Activated naive CD8-positive, alpha-beta T cell treated with anti-CD3 and anti-CD28 coated beads for 36 hours (primary cell): ENCODE measurements at regions not wholly inside any gene's neighbourhood (a gene's known extent, or its start where the extent isn't known, plus 50 kb on each side); places are given as distances from the start of the nearest gene placed in this dataset.
"Not testable (repeated sequence)": the region's sequence is repeated elsewhere in the genome, so short reads cannot be mapped to it uniquely, and the experiment has no call there.

Source experiments
- DNase-seq: peaks from one replicate; pipeline ENCODE4 v3.0.0; 2021
- H3K27ac Mint-ChIP-seq: one replicate; pipeline ENCODE4 v1.8.0; 2022; ENCODE audit warnings: mild to moderate bottlenecking, moderate library complexity, mixed read lengths
- H3K27me3 Mint-ChIP-seq: one replicate; pipeline ENCODE4 v1.8.0; 2022; ENCODE audit warnings: mild to moderate bottlenecking, mixed read lengths
- H3K36me3 Mint-ChIP-seq: one replicate; pipeline ENCODE4 v1.8.0; 2021; ENCODE audit warnings: mild to moderate bottlenecking, mixed read lengths
- H3K4me1 Mint-ChIP-seq: one replicate; pipeline ENCODE4 v1.8.0; 2021; ENCODE audit warnings: mixed read lengths
- H3K4me3 Mint-ChIP-seq: one replicate; pipeline ENCODE4 v1.8.0; 2022; ENCODE audit warnings: mild to moderate bottlenecking, moderate library complexity, mixed read lengths
- H3K9me3 Mint-ChIP-seq: one replicate; pipeline ENCODE4 v1.8.0; 2022; ENCODE audit warnings: mixed read lengths

DNA sequence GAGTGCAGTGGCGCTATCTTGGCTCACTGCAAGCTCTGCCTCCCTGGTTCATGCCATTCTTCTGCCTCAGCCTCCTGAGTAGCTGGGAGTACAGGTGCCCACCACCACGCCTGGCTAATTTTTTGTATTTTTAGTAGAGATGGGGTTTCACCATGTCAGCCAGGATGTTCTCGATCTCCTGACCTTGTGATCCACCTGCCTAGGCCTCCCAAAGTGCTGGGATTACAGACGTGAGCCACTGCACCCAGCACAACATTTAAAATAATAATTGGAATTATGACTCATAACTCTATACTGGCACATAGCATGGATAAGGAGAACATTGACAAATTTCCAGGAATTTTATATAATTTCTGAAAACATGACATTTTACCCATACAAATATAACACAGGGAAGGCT lies 54.2 kb downstream of the DBET start:
- not testable (repeated sequence) for DNase-seq, H3K36me3 Mint-ChIP-seq, H3K4me3 Mint-ChIP-seq, H3K27me3 Mint-ChIP-seq, H3K9me3 Mint-ChIP-seq, H3K27ac Mint-ChIP-seq, H3K4me1 Mint-ChIP-seq

- H3K27me3 Mint-ChIP-seq, H3K4me3 Mint-ChIP-seq, H3K36me3 Mint-ChIP-seq, H3K9me3 Mint-ChIP-seq, H3K4me1 Mint-ChIP-seq, DNase-seq, H3K27ac Mint-ChIP-seq: not testable (repeated sequence)
Measured at GRCh38 chr4:190119474-190119873, 54.1 kb upstream of the DUX4 start.

- not testable (repeated sequence) for H3K27ac Mint-ChIP-seq, H3K9me3 Mint-ChIP-seq, H3K36me3 Mint-ChIP-seq, DNase-seq, H3K4me1 Mint-ChIP-seq, H3K27me3 Mint-ChIP-seq, H3K4me3 Mint-ChIP-seq
Measured at GRCh38 chr4:190120111-190120514, 53.5 kb upstream of the DUX4 start.

DNA sequence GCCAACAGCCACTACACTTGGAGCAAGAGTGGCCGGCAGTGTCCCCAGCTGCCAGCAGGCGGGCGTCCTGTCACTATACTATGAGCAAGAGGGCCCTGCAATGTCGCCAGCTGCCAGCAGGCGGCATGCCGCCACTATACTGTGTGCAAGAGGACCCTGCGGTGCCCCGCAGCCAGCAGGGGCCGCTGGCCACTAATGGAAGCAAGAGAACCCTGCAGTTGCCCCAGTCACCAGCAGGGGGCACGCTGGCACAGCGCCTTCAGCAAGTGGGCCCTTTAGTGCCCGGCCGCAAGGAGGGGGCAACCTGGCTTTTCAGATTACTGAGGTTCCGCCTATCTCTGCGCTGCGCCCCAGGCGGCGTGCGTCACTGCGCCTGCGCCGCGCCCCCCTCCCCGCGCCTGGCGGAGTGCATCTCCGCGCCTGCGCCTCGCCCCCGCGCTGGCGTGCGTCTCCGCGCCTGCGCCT lies 53.0 kb upstream of the DUX4 start:
- H3K36me3 Mint-ChIP-seq, H3K27ac Mint-ChIP-seq, H3K27me3 Mint-ChIP-seq, H3K9me3 Mint-ChIP-seq, H3K4me1 Mint-ChIP-seq, H3K4me3 Mint-ChIP-seq: not testable (repeated sequence)
- DNase-seq = peak; percentile 25

DNA sequence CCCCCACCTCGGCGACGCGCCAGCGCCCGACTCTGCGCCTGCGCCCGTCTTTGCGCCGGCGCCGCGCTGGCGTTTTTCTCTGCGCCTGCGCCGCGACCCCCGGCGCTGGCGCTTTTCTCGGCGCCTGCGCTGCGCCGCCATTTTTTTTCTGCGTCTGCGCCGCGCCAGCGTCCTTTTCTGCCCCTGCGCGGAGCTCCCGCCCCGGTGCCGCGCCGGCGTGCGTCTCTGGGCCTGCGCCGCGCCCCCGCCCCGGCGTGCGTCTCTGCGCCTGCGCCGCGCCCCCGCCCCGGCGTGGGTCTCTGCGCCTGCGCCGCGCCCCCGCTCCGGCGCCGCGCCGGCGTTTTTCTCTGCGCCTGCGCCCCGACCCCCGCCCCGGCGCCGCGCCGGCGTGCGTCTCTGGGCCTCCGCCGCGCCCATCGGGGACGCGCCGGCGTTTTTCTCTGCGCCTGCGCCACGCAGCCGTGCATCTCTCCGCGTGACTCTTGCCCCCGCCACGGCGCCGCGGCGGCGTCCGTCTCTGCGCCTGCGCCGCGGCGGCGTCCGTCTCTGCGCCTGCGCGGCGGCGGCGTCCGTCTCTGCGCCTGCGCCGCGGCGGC lies 52.4 kb upstream of the DUX4 start:
- H3K27ac Mint-ChIP-seq, DNase-seq, H3K4me1 Mint-ChIP-seq, H3K9me3 Mint-ChIP-seq, H3K27me3 Mint-ChIP-seq, H3K36me3 Mint-ChIP-seq, H3K4me3 Mint-ChIP-seq: not testable (repeated sequence)

- H3K27me3 Mint-ChIP-seq = no peaks in the 10 kb centered on the region
- no peaks in the 10 kb centered on the region for H3K9me3 Mint-ChIP-seq
- no peak overlapping the region for H3K4me3 Mint-ChIP-seq
- H3K36me3 Mint-ChIP-seq = no peaks in the 10 kb centered on the region
- no peak overlapping the region for H3K27ac Mint-ChIP-seq
- no peaks in the 10 kb centered on the region for H3K4me1 Mint-ChIP-seq
- DNase-seq = no peak
Measured at GRCh38 chr4:190121759-190122158, 51.8 kb upstream of the DUX4 start.

- DNase-seq = peak; percentile 26
- not testable (repeated sequence) for H3K27me3 Mint-ChIP-seq, H3K9me3 Mint-ChIP-seq, H3K36me3 Mint-ChIP-seq, H3K4me3 Mint-ChIP-seq, H3K4me1 Mint-ChIP-seq, H3K27ac Mint-ChIP-seq
Measured at GRCh38 chr4:190122161-190123142, 51.1 kb upstream of the DUX4 start.
